OCI-LY3 (cell line): ENCODE measurements at regions not wholly inside any gene's neighbourhood (a gene's known extent, or its start where the extent isn't known, plus 50 kb on each side); places are given as distances from the start of the nearest gene placed in this dataset.

Experiments used
- EZH2phosphoT487 ChIP-seq: fragments of 200-600 bp; shearing (Covaris generic); IDR thresholded peaks from 2 replicates; pipeline ENCODE4 v1.6.1; 2018; ENCODE audit warnings: antibody characterized with exemption, mixed run types, low read depth
- TF ChIP-seq, protein P1 (sequence below): fragments of 200-600, 300-600 bp; sonication (generic); IDR thresholded peaks from 2 replicates; pipeline ENCODE4 v1.5.1; 2014; ENCODE audit warnings: antibody characterized with exemption, low read length, low read depth

- TF ChIP-seq, protein P1, sequence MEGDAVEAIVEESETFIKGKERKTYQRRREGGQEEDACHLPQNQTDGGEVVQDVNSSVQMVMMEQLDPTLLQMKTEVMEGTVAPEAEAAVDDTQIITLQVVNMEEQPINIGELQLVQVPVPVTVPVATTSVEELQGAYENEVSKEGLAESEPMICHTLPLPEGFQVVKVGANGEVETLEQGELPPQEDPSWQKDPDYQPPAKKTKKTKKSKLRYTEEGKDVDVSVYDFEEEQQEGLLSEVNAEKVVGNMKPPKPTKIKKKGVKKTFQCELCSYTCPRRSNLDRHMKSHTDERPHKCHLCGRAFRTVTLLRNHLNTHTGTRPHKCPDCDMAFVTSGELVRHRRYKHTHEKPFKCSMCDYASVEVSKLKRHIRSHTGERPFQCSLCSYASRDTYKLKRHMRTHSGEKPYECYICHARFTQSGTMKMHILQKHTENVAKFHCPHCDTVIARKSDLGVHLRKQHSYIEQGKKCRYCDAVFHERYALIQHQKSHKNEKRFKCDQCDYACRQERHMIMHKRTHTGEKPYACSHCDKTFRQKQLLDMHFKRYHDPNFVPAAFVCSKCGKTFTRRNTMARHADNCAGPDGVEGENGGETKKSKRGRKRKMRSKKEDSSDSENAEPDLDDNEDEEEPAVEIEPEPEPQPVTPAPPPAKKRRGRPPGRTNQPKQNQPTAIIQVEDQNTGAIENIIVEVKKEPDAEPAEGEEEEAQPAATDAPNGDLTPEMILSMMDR, result no peak
- TF ChIP-seq EZH2phosphoT487, result no peak
Measured at GRCh38 chr2:220887876-220888275, 684.2 kb downstream of the EPHA4 start.
